HG03558 (cell line): ENCODE measurements at regions not wholly inside any gene's neighbourhood (a gene's known extent, or its start where the extent isn't known, plus 50 kb on each side); places are given as distances from the start of the nearest gene placed in this dataset.
"Not testable (repeated sequence)": the region's sequence is repeated elsewhere in the genome, so short reads cannot be mapped to it uniquely, and the experiment has no call there.

ENCODE experiments used
- ATAC-seq: cut with Tn5 transposase; IDR thresholded peaks from one replicate; pipeline ENCODE4 v1.9.1; 2021; ENCODE audit warnings: moderate number of reproducible peaks; ENCODE audit not compliant: unreplicated experiment; ENCODE audit errors: extremely low read depth

GRCh38 chr2:226187616-226188015 is 612.0 kb downstream of the IRS1 start:
- ATAC-seq = no peak

DNA sequence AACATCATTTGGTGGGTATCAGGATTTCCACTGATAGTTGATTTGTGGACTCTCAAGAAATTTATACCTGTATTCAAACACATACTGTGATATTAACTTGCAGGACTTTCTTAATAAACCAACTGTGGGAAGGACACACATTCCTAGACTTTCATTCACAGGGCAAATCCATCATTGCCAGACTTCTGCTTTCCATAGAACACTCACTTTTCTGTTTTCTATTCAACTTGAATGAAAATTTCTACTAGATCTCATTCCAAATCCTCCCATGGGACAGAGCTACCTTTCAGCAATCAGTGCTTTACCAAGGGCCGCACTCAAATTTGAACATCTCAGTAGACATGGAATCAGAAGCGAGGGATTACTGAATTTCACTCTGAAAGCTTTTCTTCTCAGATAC is 612.5 kb downstream of the IRS1 start:
- no peak for ATAC-seq

GRCh38 chr2:226185616-226186211 is 613.9 kb downstream of the IRS1 start:
- ATAC-seq = no peak

DNA sequence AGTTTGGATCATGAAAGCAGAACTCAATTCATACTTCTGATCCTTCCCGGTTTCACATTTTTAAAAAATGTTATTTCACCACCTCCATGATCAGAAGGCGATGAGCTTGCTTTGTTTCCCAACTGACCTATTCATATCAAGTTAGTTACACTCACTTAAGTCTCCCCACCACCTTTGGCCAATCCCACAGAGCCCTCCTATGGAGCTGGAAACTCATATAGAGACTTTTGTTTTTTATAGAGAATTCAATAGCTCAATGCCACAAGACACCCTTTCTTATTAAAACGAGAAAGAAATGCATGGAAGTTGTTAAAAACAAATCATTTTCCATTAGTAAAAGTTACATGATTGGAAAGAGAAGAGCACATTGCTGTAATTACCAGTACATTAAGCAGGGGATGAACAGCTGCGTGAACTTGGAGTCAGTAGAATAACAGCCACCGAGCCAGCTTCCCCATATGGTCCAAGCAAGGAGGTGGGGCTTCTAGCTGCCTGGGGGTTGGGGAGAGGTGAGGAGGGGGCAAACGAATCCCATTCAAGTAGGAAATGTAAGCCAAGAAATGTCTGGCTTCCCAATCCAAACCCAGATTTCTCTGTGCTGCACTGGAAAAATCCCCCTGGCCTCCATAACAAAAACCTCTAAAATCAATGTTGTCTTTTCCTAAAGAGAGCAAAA is 614.5 kb downstream of the IRS1 start:
- no peak for ATAC-seq

DNA sequence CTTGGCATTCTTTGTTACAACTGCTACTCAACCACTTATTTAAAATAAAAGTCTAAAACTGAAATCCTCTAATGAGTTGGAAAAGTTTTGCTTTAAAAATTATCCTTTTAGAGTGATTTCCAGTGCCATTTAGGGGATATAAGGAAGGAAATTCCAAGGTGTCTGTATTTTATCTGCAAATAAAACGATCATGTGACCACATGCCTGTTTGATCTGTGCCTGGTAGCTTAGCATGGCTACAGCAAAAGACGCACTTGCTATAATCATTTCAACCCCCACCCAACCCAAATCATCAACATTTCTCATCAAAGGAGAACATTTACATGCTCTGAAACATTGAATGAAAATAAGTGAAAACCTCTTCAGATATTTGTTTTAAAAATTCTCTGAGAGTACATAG is 615.1 kb downstream of the IRS1 start:
- no peak for ATAC-seq

- no peak for ATAC-seq
Measured at GRCh38 chr2:226183550-226183949, 616.1 kb downstream of the IRS1 start.

GRCh38 chr2:226183033-226183432 is 616.6 kb downstream of the IRS1 start:
- no peak for ATAC-seq

DNA sequence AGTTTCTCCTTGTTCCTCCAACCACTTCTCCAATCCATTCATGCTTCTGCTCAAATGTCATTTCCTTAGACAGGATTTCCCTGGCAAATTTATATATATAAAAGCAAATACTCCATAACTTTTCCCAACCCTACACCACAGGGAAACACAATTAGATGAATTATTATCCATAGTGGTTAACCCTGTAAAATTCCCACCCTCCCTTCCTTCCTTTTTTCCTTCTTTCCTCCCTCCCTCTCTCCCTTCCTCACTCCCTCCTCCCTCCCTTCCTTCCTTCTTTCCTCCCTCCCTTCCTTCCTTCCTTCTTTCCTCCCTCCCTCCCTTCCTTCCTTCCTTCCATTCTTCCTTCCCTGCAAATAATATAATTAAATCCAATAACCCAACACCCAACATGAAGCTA is 617.7 kb downstream of the IRS1 start:
- no peak for ATAC-seq

DNA sequence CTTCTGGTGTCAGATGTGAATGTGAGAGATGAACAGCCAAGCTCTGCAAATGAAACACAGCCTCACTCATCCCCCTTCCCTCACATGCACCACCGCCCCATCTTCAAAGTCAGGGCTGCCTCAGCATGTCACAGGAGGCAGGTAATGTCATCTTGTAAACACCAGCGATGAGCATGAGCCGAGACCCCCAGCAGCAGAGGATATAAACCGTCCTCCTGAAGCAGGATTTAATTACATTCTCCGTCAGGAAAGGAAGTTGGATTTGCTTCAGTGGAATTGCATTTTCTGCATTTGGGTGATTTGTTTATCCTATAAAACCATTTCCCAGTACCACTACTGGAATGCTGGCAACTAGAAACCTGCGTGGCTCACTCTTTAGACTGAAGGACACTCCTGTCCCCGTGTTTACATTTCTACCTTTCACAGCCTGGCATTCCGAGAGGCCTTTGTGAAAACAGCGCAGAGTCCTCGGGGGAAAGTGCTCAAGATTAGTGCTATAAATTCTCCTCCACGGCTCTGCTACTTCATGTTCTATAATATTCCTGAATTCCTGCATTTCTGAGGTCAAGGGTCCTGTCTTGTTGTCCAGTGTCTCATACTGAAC is 619.2 kb downstream of the IRS1 start:
- ATAC-seq = no peak

GRCh38 chr2:226179010-226179409 is 620.6 kb downstream of the IRS1 start:
- no peak for ATAC-seq

DNA sequence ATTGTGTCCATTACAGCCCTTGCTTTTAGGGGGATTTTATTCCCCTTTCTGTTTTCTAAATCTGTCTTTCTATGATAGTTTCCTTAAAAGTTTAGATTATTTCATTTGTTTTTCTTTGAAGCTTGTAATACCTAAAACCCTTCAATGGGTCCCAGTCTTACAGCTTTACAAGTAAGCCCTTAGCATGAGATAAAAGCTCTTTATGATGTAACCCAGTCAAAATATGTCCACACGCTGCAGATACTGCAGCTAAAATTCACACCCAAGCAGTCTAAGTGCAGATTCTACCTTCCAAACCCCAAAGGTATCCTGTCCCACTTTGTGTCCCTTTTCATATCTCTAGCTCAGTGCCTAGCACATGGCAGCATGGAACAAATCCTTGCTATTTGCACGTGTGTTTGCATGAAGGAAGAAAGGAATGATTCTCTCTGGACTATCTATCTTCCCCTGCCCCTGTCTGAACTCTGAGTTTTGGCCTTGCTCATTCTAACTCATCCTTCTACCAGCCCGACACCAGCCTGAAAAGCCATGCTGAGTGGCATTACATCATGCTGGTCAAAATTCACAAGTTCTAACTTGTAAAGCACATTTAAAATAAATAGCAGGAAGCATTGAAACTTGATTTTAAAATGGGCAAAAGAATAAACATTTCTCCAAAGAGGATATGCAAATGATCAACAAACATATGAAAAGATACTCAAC is 623.2 kb downstream of the IRS1 start:
- no peak for ATAC-seq

- ATAC-seq = no peak
Measured at GRCh38 chr2:226174390-226174789, 625.2 kb downstream of the IRS1 start.

GRCh38 chr2:226172939-226173338 is 626.7 kb downstream of the IRS1 start:
- no peak for ATAC-seq

GRCh38 chr2:226172309-226172708 is 627.3 kb downstream of the IRS1 start:
- ATAC-seq = no peak

- no peak for ATAC-seq
Measured at GRCh38 chr2:226169751-226170581, 629.7 kb downstream of the IRS1 start.

GRCh38 chr2:226168496-226169160 is 631.0 kb downstream of the IRS1 start:
- ATAC-seq = no peak

- ATAC-seq = no peak
Measured at GRCh38 chr2:226164512-226164911, 635.1 kb downstream of the IRS1 start.

GRCh38 chr2:226160617-226161016 is 639.0 kb downstream of the IRS1 start:
- ATAC-seq = not testable (repeated sequence)

DNA sequence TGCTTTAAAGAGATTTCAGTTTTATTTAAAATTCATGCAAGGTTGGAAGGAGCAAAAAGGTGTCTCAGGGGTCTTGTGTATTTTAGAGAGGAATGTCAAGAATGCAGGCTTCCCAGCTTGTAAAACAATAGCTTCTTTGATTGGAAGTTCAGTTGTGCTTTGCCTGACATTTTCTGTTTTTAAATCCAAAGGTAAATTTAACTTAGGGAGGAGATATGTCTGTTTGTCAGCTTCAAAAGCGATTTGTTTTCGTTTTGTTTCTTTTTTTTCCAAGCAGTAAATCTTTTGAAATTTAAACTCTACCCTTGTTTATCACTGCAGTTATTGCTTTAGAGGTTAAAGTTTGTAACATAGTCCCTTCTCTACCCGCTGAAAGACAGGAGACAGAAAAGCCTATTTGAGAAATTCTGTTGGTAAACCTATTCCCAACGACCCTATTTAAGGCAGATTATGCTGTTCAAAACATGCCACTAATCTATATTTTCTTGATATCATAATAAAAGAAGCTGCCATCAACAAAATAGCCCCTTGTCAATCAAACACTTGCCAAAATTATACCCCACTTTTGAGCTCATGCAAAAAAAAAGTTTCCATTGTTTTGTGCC is 639.6 kb downstream of the IRS1 start:
- no peak for ATAC-seq
